ENCODE measurements at regions not wholly inside any gene's neighbourhood (a gene's known extent, or its start where the extent isn't known, plus 50 kb on each side); places are given as distances from the start of the nearest gene placed in this dataset.

GRCh38 chr12:31817120-31817519 lies 88.3 kb upstream of the AMN1 start:
- TF ChIP-seq CTCF (IDR thresholded peaks at IDR 0.05) (no peak), POLR2AphosphoS5 (IDR thresholded peaks at IDR 0.05) (no peak), POLR2A (IDR thresholded peaks at IDR 0.05) (no peak)

All from prostate gland (tissue), 2 donors.